ENCODE measurements at regions not wholly inside any gene's neighbourhood (a gene's known extent, or its start where the extent isn't known, plus 50 kb on each side); places are given as distances from the start of the nearest gene placed in this dataset.

DNA sequence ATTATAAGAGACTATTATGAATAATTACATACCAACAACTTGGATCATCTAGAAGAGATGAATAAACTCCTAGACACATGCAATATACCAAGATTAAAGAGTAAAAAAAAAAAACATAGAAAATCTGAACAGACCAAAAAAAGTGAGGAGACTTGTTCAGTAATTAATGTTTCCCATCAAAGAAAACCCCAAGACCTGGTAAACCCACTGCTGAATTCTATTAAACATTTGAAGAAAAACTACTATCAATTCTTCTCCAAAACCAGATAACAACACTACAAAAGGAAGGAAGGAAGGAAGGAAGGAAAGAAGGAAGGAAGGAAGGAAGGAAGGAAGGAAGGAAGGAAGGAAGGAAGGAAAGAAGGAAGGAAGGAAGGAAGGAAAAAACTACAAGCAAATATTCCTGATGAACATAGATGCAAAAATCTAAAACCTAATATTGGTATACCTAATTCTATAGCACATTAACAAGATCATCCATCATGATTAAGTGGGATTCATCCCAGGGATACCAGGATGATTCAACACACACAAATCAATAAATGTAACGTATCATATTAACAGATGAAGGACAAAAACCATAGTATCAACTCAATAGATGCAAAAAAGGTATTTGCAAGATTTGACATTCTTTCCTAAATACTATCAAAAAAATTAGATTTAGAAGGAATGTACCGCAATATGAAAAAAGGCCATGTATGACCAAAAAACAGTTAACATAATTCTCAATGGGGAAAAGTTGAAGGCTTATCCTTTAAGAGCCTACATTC, 445.5 kb downstream of the KCNH5 start:
- DNase-seq, result no peak

DNA sequence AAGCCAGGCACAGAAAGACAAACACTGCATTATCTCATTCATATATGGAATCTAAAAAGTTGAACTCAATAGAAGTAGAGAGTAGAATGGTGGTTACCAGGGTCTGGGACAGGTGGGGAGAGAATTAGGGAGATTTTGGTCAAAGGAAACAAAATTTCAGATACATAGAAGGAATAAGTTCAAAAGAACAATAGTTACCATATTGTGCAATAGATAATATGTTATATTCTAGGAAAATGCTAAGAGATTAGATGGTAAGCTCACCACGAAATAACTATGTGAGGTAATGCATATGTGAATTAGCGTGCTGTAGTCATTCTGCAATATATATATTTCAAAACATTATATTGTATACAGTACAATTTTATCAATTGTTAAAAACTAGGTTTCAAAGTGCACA, 442.5 kb downstream of the KCNH5 start:
- DNase-seq, result no peak

DNA sequence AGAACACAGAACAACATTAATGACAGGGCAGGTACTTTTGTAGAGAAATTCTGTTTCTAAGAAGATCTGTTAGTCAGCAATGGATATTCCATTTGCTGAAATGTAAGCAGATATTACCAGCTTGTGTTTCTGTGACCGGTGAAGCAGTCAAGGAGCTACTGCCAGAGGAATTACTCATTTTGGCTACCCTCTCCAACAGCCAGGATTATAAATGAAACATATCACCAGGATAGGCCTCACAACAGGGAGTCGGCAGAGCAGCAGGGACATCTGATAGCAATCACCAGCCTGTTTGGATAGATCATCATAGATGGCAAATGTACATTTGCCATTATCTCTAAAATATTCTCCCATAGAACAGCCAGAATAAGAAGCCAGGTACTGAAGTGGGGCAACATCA, 440.7 kb downstream of the KCNH5 start:
- DNase-seq, result no peak

DNA sequence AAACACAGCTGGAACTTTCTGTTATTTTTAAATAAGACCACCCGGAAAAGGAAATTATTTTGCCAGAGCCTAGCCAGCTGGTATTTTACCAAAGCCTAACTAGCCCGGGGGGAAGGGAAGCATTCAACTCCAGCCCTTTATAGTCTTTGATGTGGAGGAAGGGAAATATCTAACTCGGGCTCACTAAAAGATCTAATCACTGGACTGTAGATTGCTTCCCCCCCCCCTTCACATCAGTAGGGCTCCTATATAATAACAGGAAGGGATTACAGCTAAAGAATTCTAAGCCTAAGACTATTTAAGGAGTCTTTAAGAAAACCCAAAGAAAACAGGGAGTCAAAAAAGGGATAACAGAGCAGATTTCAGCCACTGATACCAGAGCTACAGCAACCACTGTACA, 431.1 kb downstream of the KCNH5 start:
- no peak for DNase-seq

DNA sequence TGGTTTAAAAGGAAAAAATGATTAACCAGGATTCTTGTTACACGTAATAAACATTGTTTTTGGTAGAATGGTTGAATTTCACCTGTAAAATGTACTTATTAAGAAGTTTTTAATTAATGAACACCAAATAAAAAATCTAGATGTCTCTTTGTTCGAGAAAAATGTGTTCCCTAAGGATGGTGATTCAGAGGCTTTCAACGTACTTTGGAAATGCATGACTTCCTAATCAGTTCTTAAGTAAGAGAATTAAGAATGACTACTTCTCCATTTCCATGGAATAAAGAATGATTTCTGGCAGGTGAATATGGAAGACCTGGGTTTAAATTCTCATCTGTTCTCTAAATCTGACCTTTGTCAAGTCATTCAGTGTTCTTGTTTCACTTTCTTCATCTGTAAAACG, 428.6 kb downstream of the KCNH5 start:
- DNase-seq, result no peak

DNA sequence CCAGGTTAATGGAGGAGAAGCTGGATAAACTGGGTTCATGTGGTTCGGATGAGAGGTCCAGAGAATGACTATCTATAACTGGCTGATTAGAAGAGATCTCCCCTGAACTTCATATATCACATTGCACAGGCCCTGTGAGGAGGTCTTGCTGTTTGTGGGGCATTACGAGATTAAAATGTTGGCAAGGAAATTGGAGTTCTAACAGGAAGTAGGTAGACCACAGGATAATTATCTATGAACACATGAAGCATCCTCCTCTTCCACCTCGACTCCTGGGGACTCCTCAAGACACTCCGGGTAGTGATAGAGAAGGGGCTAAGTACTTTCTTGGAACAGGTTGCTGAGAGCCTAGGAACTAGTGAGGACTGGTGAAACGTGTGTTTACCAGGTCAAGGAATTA, 418.8 kb downstream of the KCNH5 start:
- no peak for DNase-seq

DNA sequence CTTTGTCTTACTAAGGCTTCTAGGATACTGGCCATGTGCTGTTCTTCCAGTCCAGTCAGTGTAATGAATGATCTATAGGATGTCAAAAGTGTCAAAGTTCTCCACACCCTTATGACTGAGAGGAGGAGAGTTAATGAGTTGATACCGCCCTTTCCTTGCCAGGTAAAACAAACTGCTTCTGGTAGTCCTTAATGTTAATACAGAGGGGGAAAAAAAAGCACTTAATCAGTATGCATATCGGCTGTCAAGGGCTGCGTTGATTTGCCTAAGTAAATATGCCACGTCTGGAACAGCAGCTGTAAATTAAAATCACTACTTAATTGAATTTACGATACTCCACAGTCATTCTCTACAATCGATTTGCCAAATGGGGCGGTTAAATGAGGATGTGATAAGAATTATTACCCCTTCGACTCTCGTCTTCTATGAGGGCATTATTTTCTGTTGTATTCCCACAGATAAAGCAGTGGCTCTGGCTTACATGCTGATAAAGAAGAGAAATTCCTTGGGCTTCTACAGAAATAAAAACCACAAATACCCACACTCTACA, 416.0 kb downstream of the KCNH5 start:
- DNase-seq, result no peak

DNA sequence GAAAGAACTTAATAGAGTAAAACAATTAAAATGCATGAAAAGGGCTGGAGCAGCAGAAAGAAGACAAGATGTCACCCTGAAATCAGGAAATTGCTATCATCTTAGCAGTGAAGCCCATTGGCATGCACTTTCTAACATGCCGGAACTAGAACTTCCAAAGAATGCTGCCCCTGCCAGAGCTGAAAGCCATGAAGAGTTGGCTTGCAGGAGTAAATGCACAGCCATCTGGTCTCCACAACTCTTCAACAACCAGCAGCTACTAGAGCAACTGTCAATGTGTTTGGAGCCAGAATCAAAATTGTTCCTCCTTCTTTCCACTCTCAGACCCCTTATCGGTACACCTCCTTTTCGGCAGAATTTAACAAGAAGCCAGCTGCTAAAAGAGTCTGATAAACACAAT, 414.1 kb downstream of the KCNH5 start:
- no peak for DNase-seq

DNA sequence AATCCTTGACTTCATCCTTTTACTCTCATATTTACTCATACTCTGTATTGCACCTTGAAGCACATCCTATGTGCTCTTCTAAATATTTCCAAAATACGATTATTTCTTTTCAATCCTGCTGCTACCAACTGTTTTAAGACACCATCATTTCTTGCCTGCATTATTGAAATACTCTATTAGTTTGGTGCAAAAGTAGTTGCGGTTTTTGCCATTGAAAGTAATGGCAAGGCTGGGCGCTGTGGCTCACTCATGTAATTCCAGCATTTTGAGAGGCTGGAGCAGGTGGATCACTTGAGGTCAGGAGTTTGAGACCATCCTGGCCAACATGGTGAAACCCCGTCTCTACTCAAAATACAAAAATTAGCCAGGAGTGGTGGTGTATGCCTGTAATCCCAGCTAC, 412.5 kb downstream of the KCNH5 start:
- DNase-seq, result no peak

DNA sequence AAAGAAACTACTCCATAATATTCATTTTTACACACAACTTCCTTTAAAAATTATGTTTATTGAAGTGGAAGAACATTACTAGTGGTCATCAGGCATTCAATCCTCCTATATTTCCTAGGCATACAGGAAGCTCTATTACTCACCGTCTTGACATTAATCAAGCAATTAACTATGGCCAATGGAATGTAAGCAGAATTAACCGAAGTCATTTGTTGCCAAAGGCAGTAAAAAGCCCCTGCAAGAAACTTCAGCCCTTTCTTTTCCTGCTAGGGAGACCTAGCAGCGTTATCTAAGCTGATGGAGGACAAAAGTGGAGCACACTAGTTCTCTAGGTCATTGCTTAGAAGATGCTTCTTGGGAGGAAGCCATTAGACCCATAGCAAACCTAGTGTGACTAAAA, 399.6 kb downstream of the KCNH5 start:
- no peak for DNase-seq
